ENCODE measurements at regions not wholly inside any gene's neighbourhood (a gene's known extent, or its start where the extent isn't known, plus 50 kb on each side); places are given as distances from the start of the nearest gene placed in this dataset.

DNA sequence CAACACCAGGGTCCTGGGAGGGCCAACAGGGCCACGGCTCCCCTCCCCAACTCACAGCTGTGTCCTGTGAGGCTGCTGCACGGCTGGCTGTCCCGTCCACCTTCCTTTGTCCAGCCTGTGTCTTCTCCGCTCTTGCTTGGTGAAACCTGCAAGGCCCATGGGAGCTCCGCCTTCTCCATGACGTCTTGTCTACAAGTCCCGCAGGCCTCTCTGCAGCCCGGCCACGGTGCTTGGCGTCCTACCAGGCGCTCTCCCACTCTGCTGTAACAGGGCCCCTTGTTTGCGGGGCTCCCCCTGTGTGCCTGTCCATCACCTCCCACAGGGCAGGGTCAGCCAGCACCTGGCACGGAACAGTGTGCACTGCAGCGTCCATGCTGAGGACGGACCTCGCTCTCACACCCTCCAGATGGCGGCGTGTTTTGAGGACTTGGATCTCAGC, 866.8 kb downstream of the TBC1D22A start:
- DNase-seq (ENCODE audit: low read depth, low spot score) = no peak

DNA sequence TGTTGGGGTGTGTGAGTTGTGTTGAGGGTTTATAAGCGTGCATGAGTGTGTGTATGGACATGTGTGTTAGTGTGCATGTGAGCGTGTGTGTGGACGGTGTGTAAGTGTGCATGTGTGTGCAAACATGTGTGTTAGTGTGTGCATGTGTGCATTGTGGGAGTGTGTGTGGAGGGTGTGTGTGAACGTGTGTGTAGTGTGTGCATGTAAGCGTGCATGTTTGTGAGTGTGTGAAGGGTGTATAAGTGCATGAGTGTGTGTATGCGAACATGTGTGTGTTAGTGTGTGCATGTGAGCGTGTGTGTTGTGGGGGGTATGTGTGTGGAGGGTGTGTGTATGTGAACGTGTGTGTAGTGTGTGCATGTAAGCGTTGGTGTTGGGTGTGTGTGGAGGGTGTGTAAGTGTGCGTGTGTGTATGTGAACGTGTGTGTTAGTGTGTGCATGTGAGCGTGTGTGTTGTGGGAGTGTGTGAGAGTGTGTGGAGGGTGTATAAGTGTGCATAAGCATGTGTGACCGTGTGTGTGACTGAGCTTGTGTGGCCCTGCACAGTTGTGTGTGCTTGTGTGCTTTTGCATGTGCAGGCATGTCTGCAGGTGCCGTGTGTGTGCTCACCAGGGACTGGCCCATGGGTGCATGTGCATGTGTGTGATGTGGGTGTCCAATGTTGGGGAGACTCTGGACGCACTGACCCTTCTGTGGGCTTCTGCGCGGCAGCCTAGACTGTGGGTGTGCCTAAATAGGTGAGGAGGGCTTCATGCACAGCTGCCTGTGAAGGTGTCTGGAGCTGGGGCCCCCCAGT, 866.2 kb downstream of the TBC1D22A start:
- DNase-seq (ENCODE audit: low read depth, low spot score) = no peak

DNA sequence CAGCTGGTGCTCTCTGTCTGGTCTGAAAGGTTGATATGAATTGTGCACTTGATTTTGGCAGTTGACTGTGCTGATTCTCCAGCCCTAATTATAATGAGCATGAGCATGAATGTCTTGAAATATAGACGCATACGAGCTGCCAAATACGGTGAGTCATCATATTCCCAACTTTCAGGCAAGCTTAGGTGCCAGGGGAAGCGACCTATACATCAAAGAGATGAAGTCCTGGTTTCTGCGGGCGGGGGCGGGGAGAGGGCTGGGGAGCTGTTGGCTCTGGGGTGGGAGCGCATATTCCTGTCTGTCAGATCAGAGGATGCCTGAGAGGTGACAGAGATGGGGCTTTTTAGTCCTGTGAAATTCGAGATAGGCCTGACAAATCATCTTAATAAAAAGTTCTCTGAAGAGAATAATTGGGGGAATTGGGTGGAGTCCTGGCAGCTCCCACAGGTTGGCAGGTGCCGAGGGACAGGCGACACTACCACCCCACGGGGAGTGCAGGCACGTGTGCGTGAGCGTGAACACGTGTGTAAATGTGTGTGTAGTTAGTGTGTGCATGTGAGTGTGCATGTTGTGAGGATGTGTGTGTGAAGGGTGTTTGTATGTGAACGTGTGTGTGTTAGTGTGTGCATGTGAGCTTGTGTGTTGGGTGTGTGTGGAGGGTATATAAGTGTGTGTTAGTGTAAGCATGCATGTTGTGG, 865.3 kb downstream of the TBC1D22A start:
- DNase-seq (ENCODE audit: low read depth, low spot score) = no peak

DNA sequence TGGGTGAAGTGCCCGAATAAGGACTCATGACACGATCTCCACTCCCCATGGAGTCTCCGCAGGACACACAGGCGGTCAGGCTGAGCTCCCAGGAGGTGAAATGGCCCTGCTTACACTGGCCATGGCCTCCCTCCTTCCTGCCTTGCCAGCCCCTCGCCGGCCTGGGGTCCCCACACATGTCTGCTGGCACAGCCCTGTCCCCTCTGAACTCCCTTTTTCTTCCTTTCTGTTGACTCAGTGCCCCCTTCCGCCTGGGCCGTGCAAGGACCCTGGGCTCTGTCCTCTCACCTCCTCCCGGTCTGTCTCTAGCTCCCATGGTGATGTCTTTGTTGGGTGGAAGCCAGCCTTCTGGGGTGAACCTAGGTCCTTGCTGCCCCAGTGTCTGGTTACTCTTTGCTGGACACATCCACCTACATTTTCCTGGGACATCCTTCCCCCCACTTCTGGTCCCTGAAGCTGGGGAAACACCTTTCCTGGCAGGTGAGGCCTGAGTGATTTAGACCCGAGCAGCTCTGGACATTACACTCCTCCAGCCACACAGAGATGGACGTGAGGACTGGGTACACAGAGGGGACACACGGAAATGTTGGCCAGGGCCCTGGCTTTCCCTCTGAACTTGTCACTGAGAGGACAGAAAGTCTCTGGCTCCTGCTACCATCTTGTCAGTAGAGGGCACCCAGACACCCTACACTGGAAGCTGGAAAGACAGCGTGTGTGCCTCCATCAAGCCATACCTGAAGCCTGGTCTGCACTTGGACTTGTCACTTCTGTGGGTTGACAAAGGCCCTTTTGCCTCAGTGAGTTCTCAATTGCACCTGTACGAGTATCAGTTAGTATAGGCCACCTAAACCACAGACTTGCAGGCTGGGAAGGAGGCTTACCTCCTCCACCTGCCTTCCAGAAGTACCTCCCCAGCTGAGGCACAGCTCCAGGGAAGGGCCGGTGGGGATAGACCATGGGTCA, 864.3 kb downstream of the TBC1D22A start:
- no peak for DNase-seq (ENCODE audit: low read depth, low spot score)

DNA sequence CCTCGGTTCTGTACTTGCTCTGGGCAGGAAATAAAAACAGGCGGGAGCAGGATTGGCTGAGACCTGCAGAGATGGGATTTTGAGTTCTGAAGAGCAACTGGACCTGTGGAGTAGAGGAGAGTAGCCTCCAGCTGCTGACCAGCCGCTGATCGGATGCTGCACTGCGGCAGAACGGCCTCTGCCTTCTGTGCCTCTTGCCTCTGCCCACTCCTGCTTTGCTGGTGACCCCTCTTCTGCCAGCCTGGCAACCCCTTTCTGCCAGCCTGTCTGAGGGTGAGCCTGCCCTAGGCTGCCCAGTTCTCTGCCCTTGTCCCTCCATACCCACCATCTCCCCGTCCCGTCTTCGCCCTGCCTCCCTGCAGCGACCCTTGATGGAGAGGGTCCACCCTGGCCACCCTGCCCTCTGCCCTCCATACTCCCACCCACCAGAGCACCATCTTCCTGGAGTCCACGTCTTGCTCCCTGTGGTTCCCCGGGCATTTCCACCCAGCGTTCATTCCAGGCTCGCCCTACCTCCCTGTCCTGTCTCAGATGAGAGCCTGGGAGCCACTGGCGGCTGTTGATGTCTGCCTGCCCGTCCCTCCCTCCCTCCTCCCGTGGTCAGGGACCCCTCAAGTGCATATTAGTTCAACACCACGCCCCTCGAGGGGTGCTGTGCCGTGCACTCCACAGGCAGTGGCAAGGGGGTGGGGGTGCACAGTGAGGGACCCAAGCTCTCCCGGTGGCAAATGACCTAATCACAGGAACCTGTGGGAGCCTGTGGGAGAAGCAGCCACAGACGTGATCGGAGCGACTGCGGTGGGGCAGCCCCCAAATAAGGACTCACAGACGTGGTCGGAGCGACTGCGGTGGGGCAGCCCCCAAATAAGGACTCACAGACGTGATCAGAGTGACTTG, 863.3 kb downstream of the TBC1D22A start:
- DNase-seq (ENCODE audit: low read depth, low spot score) = no peak

DNA sequence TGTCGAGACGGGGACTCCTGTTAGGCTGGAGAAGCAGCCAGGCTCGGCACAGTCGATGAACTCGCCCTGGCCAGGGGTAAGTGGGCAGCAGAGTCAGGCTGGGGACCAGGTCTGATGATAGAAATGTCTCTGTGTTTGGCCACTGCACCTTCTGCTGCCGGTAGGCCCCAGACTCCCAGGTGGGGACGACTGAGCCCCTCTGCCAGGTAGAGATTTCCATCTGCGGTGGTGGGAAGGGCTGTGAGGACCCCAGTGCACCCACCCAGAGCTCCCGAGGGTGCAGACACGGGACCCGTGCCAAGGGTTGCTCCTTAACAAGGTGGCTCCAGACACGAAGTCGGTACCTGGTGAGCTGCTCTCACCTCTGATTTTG, 862.5 kb downstream of the TBC1D22A start:
- DNase-seq (ENCODE audit: low read depth, low spot score) = no peak

DNA sequence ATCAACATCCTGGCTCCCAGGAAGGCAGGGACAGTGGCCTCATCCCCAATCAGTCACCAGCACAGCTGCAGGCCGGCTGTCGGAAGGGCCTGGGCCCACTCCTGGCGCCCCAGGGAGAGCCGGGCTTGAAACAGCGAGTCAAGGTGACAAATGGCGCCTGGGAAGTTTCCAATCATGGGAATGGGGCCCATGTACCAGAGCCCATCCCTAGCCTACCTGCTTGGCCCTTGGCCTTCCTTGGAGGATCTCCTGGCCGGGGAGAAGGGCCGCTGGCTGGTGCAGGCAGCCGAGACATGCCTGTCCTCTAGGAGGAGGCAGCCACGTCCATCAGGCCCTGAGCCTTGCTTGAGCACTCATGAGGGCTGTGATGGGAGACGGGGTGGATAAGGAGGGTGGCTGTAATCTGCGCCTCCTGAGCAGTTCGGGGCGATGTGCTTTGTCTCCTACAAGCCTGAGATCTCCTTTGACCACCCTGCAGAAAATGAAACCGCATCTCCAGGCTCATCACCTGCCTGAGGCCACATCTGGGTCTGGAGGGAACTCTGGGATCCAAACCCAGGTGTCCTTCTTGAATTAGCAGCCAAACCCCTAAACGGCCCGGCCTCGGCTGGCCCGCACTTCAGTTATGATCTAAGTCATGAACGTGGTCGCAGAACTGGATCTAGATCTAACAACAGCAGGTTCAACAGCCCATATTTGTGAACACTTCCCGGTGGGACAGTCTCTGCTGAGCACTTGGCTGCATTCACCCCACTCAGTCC, 862.0 kb downstream of the TBC1D22A start:
- no peak for DNase-seq (ENCODE audit: low read depth, low spot score)

DNA sequence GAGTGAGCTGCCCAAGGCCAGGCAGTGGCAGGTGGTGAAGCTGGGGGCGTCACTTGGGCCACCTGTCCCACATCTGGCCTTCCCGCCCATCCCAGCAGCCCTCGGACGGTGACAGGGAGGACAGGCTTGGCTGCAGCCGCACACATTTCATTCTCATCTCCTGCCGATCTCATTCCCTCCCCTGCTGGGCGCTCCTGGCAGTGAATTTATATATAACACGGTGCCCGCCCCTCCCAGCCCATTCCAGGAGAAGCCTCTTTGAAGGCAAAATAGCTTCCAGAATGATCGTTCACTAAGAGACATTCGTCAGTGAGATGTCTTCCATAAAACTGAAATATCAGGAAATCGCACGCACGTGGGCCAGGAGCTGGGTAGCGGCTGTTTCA, 861.3 kb downstream of the TBC1D22A start:
- DNase-seq (ENCODE audit: low read depth, low spot score) = no peak

DNA sequence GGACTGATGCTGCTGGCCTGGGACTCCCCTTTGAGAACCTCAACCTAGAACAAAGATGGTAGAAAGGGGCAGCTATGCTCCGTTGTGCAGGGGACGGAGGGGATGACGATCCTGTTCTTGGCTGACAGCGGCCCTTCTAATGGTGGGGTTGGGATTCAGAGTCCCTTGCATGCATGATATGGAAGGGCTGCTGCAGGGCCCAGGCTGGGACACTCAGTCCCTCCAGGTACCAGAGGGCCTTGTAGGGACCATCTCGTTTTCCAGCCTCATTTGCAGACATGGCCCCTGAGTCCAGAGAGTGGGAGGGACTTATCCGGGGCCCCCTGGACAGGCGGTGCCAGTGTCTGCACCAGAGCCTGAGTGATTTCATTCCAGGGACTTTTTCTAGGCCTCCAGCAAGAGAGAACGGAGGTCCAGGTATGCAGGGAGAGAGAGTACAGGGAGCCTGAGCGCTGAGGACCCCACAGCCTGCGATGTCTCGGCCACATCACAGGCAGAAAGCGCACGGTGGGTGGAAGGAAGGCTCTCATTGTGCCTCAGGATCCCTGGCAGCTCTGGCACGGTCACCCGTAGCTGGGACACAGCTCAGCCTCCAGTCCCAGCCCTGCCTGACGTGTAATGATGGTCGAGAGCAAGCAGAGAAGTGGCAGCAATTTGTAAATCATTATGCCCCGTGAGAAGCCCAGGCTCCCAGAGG, 860.8 kb downstream of the TBC1D22A start:
- no peak for DNase-seq (ENCODE audit: low read depth, low spot score)

DNA sequence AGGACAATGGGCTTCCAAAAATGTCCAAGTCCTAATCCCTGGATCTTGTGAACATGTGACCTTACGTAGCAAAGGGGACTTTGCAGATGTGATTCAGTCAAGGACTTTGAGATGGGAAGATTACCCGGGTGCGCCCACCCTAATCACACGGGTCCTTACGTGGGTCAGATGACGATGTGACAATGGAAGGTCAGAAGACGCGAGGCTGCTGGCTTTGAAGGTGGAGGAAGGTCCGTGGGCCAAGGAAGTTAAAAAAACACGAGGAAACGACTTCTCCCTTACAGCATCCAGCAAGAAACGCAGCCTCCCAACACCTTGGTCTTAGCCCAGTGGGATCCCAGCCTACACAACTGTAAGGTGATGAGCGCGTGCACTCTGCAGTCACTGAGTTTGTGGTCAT, 860.1 kb downstream of the TBC1D22A start:
- DNase-seq (ENCODE audit: low read depth, low spot score) = no peak

DNA sequence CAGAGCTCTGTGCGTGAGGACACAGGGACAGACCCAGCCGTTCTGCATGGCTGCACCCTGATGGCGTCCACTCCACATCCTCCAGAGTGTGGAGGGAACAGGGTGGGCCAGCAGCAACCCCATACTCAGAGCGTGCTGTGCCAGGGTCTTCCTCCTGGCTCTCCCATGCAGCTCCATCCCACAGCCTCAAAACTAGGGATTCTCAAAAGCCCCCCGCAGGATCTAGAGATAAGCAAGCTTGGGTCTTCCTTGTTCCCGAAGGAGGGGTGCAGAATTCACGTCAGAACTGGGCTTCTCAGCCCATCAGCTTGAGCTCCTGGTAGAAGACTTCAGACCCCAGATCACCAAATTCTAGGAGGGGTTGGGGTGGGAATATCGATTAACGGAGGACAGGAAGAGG, 858.8 kb downstream of the TBC1D22A start:
- no peak for DNase-seq (ENCODE audit: low read depth, low spot score)

DNA sequence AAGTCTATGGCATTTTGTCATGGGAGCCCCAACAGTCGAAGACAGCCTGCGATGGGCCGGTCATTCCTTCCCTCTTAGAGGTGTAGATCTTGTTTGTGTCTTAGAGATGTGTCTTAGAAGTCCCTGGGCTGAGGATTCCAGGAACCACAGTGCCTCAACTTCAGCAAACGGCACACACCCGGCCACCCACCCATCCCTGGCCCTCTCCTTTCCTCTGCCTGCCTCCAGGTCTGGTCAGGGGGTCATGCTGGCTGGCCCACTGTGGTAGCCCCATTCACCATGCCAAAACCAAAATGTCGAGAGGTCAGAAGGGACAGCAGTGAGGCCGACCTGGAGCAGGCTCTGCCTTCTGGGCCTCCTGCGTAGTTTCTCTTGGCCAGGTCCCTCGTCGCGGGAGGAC, 857.9 kb downstream of the TBC1D22A start:
- DNase-seq (ENCODE audit: low read depth, low spot score) = no peak

DNA sequence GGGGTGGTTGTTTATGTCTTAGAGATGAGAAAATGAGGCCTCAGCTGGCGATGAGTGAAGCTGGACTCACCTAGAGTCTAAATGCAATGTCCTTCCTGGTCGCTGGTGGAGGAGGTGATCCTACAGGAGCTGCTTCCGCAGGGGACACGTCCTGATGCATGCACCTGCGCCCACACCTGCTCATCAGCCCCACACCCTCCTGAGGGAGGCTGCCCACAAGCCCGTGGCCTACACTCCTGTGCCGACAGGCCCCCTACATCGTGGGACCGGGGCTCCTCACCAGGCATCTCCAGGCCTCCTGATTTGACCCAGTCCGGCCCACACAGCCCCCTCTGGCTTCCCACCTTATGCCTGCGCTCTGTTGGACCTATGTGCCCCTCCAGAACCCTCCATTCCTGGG, 857.2 kb downstream of the TBC1D22A start:
- no peak for DNase-seq (ENCODE audit: low read depth, low spot score)

DNA sequence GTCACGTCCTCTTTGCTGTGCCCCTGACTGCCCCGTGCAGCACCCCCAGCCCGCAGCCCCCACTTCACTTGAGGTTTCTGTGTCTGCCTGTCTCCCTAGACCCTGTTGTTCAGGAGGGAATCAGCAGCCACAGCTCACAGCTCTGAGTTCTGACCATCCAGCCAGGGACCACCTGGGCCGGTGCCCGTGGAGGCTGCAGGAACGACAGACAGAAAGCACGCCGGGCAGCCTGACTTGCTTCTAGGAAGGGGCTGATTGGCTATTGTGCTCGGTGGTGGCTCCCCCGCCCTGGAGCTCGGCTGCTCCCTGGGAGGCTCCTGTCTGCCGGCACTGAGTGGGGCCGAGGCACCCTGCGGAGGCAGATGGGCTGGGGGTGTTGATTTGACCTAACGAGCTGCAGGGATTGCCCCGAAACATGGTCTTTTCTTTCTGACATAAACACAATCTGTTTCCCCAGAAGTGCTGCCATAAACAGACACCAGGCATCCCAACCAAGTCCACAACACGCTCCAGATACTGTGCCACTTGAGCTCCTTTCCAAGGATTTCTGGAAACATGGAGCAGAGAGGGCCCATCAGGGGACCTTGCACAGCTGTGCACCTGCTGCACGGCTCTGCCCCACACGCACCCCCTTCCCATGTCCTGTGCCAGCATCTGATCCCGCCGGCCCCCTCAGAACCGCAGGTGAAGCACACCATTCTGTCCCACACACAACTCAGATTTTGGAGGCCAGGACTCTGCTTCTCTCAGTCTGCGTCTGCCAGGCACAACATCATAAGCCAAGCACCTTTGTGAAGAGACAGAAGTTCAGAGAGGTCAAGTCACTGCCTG, 855.9 kb downstream of the TBC1D22A start:
- no peak for DNase-seq (ENCODE audit: low read depth, low spot score)

DNA sequence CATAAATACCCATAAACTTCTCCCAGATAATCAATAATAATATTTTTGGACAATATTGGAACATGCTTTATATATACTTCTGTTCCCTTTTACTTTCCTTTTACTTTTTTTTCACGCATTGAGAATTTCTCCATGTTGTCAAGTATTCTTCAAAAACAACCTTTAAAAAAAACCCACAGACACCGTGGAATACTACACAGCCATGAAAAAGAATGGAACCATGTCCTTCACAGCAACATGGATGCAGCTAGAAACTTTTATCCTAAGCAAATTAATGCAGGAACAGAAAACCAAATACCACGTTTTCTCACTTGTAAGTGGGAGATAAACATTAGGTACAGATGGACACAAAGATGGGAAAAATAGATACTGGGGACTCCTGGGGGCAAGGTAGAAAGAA, 854.7 kb downstream of the TBC1D22A start:
- DNase-seq (ENCODE audit: low read depth, low spot score) = no peak

DNA sequence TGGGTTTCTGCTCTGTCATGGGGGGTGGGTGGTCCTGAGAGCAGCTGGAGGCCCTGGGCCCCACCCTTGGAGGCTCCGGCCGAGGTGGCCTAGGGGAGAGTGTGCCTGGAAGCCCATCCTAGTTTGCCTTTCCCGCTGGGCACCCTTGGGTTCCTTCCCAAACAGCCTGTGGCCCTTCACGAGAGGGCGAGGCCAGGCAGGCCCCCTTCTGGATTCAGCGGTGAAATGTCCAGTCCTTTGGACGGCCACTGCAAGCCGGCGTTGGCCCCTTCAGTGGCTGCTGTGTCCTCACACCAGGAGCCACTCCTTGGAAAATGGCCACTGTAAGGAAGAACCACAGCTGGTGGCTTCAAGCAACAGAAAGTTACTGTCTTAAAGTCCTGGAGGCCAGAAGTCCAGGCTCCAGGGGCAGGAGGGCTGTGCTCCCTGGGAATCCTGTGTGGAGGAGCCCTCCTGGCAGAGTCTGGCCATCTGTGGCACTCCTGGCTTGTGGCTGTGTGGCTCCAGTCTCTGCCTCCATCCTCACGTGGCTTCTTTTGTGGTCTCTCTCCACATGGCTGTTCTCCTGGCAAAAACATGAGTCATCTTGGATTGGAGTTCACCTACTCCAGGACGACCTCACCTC, 854.1 kb downstream of the TBC1D22A start:
- DNase-seq (ENCODE audit: low read depth, low spot score) = no peak

DNA sequence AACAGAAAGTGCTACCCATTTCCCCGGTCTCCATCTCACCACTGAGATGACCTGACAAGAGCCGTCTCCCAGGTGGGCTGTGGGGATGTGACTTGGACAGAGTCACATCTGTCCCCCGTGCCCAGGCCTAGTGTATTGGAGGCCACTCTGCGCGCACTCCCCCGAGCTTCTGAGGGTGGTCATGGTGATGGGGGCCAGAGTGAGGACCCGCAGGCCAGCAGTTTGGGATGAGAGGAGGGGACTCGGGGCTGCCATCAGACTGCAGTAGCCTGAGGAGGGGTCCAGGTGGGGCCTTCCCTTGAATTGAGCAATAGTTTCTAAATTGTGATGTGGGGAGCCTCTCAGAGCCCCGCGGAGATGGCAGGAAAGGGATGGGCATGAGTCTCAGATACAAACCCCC, 852.6 kb downstream of the TBC1D22A start:
- no peak for DNase-seq (ENCODE audit: low read depth, low spot score)

DNA sequence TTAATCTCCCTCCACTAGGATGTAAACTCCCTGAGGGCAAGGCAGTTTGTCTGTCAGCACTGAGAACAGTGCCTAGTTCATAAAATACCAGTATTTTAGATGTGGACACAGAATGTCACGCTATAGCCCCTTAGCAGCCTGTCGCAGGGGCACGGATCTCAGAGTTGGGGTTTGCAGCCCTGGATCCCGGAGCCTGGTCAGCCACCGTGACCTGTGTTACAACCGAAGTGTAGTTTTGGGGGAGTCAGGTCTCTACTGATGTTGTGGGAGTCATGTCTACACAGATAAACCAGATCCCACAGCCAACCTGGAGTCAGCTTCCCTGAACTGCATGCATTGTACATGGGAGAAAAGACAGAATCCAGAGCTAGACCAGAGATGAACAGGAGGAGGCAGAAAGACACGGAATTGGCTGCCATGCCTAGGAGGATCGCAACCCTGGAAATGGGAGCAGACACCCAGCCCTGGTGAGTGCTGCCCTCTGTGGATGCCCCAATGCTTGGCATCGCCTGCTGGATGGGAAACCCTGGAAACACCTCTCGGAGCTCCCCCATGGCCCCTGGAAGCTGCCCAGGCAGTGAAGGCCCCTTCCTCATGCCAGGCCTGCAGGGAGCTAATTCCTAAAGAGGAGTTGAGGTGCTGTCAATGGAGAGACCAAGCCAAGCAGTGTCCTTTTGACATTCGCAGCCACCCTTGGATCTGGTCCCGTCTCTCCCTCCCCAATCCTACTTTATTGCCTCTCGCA, 851.3 kb downstream of the TBC1D22A start:
- DNase-seq (ENCODE audit: low read depth, low spot score) = no peak
